KBM-7 (cell line): ENCODE measurements at regions not wholly inside any gene's neighbourhood (a gene's known extent, or its start where the extent isn't known, plus 50 kb on each side); places are given as distances from the start of the nearest gene placed in this dataset.
A peak's percentile ranks its signal among the peaks of the same experiment; 100 is the strongest.

Experiments used
- DNase-seq: peaks from one replicate; pipeline ENCODE4 v3.0.0-alpha.2; 2015
- in situ Hi-C: fragments of 300-500 bp; cut with MboI; formaldehyde crosslinking; loops from 2 replicates; pipeline ENCODE4 v1.14.3; 2020; ENCODE audit warnings: low sequenced_read_pairs, low pct_unique_long_range_greater_than_20kb, mixed read lengths

DNA sequence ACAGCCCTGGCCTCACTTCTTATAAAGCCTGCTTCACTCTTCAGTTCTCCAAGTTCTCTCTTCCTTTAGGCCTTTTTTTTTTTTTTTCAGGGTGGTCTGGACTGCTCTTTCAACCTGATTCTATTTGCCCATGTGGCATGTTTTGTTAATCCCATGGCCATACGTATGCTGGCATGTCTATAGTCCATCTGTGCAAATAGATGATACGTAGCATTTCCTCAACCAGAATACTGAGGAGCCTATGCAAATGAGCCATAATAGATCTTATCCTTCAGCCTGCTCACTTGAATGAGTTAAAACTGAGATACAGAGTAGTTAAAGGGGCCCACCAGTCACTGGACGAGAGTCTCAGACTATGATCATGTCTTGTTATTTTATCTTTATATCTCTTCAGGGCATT is 265.2 kb upstream of the CXCR4 start:
- in situ Hi-C loops: loop anchor here (10.0 kb wide), 1 partner anchor 468 kb away; no protein-coding TSS in a partner anchor
- no peak for DNase-seq

DNA sequence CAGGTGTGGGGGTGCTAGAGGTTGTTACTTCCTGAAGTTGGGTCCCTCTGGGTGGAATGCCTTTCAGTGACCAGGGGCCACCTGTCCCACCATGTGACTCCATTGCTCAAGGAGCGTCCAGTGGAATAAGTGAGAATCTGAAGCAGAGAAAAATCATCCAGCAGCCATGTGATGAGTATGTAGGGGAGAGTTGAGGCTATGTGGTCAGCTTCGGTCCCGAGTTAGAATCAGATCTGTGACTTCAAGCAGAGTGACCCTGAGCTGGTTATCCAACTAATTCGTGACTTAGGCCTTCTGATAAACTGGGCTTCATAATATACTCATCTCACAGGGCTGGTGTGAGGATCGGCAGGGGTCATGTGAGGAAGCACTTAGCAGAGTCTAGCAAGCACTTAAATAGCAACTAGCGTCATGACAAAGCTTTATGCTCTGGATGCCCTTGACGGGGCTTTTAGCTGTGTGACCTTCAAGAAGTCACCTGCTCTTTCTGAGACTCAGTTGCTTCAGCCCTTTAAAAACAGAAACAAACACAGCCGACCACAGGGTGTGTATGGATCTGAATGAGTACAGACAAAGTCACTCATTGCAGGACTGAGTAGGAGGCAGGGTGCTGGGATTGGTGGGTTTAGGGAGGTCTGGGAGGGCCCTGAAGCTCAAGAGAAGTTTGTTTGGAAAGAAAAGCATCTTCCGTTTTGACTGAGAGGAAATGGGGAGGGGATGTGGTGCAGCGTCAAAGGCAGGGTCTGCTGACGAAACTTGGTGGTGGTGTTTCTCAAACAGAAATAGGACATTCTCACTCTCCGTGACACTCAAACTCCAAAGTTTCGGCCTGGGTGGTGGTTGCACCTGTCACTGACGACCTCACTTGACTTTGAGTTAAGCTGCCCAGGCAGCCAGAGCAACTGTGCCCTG is 264.0 kb upstream of the CXCR4 start:
- DNase-seq: no peak
- in situ Hi-C loops: loop anchor here (10.0 kb wide), 1 partner anchor 467 kb away; no protein-coding TSS in a partner anchor

DNA sequence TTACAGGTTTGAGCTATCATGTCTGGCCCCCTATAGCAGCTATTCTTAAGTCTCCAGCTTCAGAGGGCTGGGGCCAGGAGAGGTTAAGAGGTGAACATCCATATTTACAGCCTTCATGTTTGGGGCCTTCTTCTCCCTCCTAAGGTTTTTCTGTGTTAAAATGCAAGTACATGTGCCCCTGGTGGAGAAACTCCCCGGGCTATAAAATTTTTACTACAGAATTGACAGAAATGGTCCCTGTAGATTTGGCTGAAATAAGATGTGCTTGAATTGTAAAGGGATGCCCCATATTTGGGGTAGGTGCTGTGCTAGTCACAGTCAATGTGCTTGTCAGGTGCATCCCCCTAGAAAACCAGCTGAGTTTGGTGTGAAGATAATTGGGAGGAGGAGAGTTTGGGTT is 263.3 kb upstream of the CXCR4 start:
- no peak for DNase-seq
- in situ Hi-C loops: loop anchor here (10.0 kb wide), 1 partner anchor 466 kb away; no protein-coding TSS in a partner anchor

DNA sequence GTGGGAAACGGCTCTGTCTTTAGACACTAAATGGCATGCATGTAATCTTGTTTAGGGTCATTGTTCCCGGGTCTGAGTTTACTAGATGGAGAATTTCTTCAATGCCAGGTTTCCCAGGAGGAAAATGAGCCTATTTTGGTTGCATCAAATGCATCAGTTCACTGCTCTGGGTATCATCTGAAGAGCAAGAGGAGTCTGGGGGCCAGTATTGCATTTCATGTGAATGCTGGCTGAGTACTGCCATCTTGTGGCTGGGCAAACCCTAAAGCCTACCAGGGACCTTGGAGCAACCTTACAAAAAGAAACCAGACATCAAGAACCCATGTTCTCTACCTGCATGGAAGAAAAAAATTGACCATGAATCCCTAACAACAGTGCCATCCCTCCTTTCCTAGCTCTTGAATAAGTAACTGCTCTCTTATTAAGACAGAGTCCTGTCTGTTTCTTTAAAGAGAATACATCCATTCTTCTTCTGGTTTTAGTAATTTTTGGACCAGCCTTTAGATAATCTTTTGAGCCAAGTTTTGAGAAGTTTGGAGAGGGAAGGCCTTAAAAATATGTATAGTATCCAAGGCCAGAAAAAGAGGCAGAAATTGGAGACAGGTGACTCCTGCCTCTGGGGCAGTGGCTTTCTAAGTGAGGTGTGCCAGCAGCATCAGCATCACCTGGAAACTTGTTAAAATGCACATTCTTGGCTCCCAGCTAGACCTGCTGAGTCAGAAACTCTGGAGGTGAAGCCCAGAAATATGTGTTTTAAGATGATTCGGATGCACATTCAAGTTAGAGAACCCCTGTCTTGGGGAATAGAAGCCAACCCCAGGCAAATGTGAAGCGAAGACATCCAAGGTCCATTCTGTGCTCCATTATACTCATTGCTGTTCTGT is 261.0 kb upstream of the CXCR4 start:
- in situ Hi-C loops: no loop called here

DNA sequence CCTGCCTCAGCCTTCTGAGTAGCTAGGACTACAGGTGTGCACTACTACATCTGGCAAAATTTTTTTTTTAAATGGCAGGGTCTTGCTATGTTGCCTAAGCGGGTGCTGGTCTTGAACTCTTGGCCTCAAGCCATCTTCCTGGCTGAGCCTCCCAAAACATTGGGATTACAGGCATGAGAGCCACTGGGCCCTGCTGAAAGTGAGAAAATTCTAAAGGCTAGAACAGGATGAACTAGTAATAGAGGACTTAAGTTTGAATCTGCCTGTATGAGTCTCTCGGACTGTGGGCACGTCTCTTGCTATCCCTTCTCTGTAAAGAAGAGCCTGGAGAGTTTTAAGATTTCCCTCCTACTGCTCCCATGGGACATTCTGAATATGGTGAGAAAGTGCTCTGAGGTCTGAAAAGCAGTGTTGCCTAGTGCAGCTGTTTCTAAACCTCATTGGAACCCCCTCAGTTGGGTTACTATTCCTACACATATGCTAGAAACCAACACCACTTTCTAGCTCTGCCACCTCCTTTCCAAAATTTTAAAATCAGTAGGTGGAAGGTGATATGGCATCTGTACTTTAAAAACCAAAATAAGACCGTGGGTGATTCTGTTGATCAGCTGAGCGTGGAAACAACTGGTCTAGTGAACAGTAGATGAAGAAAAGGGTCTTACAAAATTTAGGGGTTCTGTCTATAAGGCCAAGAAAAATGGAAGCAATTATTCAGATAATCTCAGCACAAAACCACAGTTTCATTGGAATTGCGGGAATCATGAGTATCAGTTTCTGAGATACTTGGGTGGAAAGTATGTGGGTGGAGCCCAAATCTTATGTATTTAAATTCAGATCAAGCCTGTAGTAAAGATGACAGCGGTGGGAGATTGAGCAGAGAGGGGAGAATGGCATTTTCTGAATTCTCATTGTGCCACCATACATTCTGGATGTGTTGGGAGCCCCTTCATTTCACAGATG is 259.8 kb upstream of the CXCR4 start:
- in situ Hi-C loops: no loop called here
- DNase-seq: no peak

More for the DNA sequence above, 261.0 kb upstream of the CXCR4 start:
- DNase-seq: peak; percentile 75

DNA sequence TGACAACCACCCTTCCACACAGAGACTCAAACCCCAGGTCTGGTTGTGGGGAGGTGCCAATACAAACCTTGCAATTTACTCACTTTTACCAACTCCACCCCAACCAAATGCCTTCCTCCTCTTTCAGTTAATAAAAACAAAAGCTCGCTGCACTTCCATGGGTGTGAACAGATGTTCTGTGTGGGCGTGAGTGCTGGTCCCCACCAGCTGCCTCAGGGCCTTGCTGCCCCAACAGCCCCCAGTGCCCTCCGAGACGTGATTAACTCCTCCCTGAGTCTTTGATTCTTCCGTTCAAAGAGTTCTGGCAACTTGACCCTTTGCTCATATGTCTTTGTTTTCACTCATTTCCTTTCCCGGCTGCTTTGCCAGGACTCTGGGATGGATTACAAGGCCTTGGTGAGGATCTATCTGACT is 258.9 kb upstream of the CXCR4 start:
- in situ Hi-C loops: no loop called here
- DNase-seq: no peak

DNA sequence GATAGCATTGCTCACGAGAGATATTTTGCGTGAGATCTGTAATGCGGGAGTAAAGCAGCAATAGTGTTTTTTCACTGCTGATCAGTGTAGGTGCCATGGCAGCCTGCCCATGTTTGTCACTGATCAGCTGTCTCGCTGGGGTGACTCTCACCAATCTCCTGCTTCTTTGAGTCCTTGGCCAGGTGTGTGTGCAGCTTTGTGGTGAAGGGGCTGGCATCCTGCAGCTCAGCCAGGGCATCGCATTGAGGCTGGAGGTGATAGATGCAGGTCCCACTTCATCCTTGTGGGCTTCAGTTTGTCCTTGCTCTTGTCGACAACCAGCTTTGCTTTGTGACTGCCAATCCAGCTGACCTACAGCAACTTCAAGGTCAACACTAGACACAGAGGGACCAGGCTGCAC is 258.3 kb upstream of the CXCR4 start:
- in situ Hi-C loops: no loop called here
- no peak for DNase-seq

DNA sequence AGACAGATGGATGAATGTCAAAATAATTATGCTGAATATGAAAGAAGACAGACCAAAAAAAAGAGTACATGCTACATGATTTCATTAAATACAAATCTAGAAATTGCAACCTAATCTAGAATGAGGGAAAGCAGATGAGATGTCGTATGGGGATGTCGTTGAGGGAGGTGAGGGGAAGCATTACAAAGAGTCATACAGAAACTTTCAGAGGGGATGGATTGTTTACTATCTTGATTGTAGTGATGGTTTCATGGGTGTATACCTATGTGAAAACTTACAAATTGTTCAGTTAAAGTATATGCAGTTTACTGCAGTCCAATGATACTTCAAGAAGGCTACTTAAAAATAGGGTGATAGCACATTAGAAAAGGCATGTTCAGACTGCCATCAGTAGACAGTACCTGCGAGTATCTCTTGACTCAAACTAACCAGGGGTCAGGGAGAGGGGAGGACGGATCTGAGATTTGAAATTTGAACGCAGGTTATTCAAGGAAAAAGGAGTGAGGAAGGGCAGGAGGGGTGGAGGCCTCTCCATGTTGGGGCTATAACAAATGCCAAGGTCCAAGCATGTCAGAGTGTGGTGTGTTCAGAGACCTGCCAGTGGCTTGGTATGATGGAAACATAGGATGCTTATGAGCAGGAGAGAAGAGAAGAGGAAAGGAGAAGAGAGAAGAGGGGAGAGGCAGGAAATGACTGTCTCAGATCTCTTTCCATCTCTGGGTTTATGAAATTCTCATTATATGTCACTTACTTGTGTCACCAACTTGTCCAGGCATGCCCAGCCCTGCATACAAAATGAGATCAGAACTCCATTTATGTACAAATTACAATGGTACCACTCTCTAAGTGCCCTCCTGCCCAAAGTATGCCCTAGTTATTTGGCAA is 257.3 kb upstream of the CXCR4 start:
- in situ Hi-C loops: no loop called here
- DNase-seq: peak; percentile 26

DNA sequence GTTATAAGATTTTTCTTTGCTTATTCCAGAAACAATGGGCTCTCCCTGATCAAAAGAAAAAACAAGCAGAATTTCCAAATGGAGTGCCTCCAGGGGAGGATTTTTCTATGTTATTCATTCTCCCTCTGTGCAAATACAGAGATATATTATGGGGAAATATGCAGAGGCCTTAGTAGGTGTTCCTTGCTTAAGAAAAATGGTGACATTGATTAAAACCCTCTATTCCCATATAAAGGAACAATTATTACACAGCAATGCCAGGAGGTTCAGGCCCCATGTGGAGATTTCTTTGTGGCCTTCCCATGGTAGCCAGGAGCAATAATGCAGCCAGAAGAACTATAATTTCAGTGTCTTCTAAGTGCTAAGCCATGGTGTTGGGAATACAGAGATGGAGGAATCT is 255.9 kb upstream of the CXCR4 start:
- in situ Hi-C loops: no loop called here
- DNase-seq: no peak

DNA sequence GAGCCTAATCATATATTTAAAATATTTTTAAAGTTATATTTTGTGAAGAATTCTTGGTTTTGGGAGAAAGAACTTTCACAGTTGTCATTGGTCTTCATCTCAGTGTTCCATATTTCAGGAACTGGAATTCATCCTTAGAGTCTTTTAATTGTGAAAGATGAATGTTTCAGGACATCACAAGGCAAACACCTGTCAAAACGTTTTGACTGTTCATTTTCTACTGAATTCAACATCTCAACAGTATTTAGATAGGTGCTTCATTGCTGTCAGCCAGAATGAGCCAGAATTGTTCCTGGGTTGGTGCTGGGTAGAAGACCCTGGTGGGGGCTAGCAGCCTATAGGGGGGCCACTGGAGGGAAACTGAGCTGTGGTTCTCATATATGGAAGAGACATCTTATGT is 255.1 kb upstream of the CXCR4 start:
- DNase-seq: no peak
- in situ Hi-C loops: no loop called here

DNA sequence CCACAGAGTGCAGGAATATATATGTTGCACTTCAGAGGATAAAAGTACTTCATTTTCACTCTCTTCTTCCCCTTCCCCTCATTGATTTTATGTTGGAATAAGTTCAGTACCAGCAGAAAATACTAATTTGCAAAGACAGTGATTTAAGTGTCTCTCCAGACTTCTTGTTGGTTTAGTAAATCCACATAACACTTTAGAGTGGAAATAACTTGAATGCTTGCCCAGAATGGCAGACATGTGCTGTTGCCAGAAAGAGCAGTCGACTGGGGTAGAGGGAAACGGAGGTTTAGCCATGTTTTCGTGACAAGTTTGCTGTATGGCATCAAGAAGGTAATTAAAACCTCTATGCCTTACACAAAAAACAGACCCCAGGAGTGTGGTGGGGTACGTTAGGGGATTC is 246.0 kb upstream of the CXCR4 start:
- in situ Hi-C loops: no loop called here
- DNase-seq: no peak

DNA sequence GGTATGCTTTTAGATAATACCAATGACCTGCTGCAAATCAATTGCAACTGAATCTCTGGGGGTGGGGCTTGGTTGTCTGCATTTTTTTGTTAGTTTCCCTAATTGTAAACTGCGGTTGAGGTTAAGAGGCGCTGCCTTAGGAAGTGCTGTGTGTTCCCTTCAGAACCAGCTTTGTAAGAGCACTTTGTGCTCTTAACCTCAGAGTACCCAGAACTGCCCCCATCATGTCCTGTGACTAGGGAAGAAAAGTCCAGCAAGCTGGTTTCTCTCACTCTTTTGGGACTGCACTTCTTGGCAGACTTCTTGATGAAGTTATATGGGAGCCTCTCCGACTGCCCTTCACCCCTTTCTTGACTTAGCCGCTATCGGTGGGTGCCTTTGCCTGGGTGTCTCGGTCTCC is 245.5 kb upstream of the CXCR4 start:
- in situ Hi-C loops: no loop called here

DNA sequence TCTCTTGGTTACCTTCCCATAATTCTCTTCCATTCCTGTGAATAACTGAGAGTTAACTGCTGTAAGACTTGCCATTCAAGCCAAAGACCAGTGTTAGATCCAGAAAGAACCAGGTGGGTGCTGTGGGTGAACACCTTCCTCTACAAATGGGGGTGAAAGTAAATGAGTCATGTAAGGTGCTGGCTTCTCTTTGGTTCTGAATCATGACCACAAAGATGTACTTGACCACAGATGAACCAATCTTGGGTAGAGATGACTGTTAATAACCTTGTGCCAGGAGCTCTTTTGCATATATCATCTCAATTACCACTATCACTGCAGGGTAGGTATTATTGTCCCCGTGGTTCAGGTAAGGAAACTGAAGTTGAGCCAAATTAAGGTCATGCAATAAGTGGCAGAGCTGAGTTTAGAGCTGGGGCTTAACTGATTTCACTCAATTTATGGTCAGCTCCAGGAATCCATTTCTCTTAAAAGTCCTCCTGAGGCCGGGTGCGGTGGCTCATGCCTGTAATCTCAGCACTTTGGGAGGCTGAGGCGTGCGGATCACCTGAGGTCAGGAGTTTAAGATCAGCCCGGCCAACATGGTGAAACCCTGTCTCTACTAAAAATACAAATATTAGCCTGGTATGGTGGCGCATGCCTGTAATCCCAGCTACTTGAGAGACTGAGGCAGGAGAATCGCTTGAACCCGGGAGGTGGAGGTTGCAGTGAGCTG is 244.9 kb upstream of the CXCR4 start:
- DNase-seq: no peak
- in situ Hi-C loops: no loop called here

More for the DNA sequence above, 245.5 kb upstream of the CXCR4 start:
- no peak for DNase-seq

DNA sequence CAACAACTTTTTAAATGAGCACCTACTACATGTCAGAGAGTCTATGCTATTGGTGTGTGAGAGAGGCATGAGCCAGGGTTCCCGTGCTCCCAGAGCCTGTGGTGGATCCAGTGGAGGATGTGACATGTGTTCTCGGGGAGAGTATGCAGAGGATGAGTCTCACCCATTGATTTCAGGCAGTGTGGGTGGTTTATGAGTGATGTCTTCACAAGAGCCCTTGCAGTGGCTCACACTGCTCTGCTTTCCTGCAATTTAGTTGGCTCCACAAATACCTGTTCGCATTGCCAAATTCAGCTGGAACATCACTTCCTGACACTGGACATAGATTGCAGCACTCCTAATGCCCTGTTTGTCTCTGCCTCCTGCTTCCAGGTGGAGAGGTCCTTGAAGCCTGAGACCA is 243.6 kb upstream of the CXCR4 start:
- DNase-seq: no peak
- in situ Hi-C loops: no loop called here

DNA sequence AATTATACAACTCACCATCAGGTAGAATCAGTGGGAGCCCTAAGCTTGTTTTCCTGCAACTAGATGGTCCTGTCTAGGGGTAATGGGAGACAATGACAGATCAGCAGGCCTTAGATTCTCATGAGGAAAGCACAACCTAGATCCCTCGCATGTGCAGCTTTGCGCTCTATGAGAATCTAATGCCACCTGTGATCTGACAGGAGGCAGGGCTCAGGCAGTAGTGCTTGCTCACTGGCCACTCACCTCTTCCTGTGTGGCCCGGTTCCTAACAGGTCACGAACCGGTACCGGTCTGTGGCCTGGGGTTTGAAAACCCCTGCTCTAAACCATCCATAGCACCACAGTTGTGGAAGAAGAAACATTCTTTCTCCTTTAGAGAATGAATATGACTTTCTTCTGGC is 242.8 kb upstream of the CXCR4 start:
- no peak for DNase-seq
- in situ Hi-C loops: no loop called here

DNA sequence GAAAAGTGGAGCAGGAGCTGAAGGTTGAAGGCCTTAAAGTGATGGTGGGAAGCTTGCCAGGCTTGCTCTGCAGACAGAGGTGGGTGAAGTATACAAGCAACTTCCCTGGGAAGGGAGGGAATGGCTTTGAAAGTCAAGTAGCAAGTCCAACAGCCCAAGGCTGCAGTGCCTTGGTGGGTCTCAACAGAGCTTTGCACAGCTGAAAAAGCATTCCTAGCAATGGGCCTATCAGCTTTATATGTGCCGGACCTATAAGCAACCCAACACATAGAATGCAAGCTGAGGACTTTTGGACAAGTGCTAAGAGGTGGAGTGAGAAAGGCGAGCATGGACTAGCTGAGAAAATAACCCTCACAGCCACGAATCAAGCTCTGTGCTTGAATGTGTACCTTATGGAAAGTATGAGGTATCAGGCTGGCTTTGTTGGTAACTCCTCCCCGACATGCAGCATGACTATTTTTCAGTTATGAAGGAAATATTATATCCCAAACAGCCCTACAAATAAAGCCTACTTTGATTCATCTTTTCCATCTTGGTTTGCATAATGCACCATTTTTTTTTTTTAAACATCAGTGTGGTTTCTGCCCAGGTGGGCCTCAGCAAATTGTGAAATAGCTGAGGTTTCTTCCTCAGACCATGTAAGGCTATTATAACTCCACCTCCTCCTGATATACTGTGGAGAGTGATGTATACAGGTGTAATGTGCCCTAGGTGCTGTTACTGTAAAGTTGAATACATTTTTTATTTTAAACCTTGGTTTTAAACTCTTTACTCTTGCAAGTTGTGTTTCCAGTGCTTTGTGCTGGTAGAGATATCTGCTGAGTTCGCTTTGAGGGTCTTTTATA is 241.4 kb upstream of the CXCR4 start:
- no peak for DNase-seq
- in situ Hi-C loops: no loop called here

DNA sequence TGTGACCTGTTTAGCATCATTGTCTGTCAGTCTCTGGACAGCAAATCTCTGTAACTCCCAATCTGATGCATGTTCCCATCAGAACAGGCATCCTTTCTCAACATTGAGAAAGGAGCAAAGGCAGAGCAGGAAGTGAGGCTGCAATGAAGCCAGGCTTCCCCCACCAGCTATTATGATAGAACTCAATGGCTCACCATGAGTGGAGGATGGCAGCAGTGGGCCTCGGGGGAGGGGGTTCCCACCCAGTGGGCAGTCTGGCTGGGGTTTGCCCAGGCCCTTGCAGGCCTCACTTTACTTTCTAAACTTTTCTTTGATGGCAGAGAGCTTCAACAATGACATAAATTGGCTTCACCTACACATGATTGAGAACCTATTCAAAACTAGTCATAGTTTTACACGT is 240.6 kb upstream of the CXCR4 start:
- in situ Hi-C loops: no loop called here
- DNase-seq: no peak
